RPMI7951 (cell line): ENCODE measurements at regions not wholly inside any gene's neighbourhood (a gene's known extent, or its start where the extent isn't known, plus 50 kb on each side); places are given as distances from the start of the nearest gene placed in this dataset.

Experiments
- DNase-seq: peaks from one replicate; pipeline ENCODE4 v3.0.0-alpha.2; 2012; ENCODE audit warnings: low read depth

GRCh38 chr4:167475951-167476350 lies 241.7 kb upstream of the SPOCK3 start:
- DNase-seq = no peak

- DNase-seq = no peak
These were observed 257.7 kb upstream of the SPOCK3 start for GRCh38 chr4:167492007-167492406.

GRCh38 chr4:167509551-167509950 lies 275.3 kb upstream of the SPOCK3 start:
- no peak for DNase-seq

GRCh38 chr4:167524091-167524490 lies 289.8 kb upstream of the SPOCK3 start:
- DNase-seq = no peak

GRCh38 chr4:167537761-167538160 lies 303.5 kb upstream of the SPOCK3 start:
- no peak for DNase-seq

- no peak for DNase-seq
These were observed 307.0 kb upstream of the SPOCK3 start for GRCh38 chr4:167541286-167541685.

- DNase-seq = no peak
These were observed 310.1 kb upstream of the SPOCK3 start for GRCh38 chr4:167544391-167544790.

- DNase-seq = no peak
These were observed 315.7 kb upstream of the SPOCK3 start for GRCh38 chr4:167550021-167550420.

DNA sequence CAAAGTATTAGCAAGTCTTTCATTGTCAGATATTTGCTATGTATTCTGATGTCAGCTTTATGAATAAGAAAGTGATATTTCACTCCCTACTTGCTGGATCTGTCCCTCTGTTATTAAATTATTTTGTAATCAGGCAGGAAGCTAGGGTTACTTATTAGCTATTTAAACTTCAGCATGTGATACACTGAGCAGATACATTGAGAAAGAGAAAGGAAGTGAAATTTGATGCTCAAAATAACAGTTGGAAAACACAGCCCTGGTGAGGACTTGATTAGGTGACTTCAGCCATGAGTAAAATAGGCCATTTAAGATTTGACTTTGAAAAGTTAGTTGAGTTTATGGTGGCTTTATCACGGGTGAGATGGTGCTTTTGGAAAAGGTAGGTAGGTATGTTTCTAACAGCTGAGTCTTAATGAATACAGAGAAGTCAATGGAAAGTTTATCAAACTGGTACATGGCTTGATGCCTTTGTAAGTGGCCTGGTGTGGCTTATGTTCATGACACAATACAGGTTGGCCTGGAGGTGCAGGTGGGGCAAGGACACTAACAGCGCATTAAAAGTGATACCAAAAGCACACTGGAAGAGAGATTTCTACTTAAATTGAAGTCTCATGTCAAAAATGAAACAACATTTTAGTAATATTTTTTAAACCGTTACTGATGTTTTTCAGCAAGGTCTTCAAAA lies 321.2 kb upstream of the SPOCK3 start:
- DNase-seq = no peak

DNA sequence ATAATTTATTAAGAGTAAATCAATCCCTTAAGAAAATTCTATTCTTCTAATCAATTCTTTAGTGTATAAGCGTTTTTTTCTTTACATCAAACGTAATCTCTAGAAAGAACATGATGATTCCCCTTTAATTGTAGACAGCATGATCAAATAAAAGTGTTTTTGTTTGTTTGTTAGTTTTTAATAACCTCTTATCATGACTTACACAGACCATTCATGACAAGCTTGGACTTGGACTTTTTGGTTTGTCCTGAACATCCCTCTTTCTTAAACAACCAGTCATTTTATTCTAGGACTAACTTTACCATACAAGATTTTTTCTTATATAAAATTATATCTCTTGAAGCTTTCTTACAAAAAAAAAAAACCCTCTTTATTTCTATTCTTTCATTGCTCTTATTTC lies 344.6 kb upstream of the SPOCK3 start:
- peak; percentile 1 for DNase-seq

- no peak for DNase-seq
These were observed 347.2 kb upstream of the SPOCK3 start for GRCh38 chr4:167581449-167581965.

- no peak for DNase-seq
These were observed 353.1 kb upstream of the SPOCK3 start for GRCh38 chr4:167587361-167587760.

GRCh38 chr4:167595898-167596297 lies 361.6 kb upstream of the SPOCK3 start:
- DNase-seq = no peak

DNA sequence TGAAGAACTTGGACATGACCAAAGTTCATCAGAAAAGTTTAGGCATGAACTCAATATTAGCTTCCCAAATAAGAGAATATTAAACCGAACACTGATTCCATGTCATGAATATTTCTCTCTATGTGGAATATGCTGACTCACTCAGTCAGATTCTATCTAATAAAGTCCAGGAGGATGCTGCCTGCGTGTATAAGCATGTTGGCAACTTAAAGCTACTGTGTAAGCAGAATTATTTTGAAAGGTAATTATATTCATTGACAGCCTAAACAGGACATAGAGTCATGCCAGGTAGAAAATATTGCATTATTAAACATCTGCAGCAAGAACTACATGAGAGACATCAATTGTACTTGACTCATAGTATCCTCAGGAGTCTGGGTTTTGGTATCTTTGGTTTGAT lies 367.9 kb upstream of the SPOCK3 start:
- DNase-seq = no peak

DNA sequence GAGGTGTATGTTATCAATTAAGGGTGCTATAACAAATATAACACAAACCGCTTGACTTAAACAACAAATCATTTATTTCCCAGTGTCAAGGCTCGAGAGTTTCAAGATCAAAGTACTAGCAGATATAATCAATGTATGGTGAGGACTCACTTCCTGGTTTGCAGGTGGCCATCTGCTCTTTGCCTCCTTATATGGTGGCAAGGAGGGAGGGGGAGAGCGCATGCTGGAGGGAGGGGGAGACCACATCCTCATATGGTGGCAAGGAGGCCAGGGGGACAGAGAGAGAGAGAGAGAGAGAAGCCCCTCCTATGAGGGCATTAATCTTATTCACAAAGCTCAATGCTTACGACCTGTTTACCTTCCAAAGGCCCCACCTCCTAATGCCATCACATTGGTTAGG lies 372.3 kb upstream of the SPOCK3 start:
- no peak for DNase-seq

DNA sequence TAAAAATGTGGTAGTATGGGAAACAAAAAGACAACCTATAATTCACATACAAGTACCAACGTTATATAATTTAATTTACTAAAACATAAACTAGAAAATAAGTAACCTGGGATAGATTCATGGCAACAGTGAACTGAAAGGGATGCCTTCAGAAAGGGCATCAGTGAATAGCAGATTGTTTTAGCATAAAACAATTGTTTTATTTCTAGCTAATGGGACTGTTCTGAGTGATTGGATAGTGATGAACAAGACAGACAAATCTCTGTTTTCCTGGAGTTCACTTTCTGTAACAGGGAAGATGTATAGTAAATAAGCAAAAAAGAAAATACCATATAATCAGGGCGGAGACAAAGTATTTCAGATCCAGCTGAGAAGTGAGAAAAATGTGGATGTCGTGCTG lies 379.1 kb upstream of the SPOCK3 start:
- DNase-seq = no peak

GRCh38 chr4:167614866-167615265 lies 380.6 kb upstream of the SPOCK3 start:
- DNase-seq = no peak

DNA sequence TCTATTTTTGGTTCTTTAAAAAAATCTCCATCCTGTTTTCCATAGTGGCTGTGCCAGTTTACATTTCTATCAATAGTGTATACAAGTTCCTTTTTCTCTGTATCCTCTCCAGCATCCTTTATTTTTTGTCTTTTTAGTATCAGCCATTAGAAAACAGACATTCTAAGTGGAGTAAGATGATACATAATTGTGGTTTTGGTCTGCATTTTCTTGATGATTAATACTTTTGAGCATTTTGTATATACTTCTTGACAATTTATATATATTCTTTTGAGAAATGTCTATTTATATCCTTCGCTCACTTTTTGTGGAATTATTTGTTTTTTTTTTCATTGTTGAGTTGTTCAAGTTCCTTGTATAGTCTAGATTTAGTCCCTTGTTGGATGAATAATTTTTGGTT lies 382.2 kb upstream of the SPOCK3 start:
- DNase-seq = no peak

DNA sequence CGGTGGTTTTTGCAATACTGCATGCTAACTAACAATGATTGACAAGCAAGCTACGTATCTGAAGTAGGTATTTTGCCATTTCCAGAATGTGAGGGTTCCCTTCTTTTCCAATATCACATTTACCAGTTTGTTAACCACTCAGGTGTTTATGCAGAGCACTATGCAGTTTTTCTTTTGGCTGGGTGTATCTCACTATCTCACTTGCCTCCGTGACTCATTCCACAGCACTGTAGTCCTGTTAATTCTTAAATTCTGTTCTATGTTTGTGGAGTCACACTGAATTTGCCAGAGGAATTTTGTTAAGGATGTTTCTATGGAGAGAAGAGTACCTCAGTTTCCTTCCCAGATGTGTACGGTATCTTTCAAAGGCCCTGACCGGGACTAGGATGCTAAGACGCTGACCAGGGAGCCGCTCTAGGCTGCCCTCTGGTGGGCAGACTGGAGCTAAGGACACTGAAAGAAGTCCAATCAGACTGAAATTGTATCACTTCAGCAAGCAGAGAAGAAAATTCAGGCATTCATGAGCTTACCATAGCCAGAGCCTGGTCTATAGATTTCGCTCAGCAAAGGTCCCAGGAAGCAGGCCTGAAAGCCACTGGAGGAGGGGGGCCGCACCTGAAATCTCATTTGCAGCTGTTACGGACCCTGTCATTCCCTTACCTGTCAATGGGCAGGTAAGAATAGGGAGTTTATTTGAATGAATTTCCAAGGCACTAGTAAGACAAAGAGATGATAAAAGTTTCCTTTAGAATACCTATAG lies 388.4 kb upstream of the SPOCK3 start:
- DNase-seq = peak; percentile 24

DNA sequence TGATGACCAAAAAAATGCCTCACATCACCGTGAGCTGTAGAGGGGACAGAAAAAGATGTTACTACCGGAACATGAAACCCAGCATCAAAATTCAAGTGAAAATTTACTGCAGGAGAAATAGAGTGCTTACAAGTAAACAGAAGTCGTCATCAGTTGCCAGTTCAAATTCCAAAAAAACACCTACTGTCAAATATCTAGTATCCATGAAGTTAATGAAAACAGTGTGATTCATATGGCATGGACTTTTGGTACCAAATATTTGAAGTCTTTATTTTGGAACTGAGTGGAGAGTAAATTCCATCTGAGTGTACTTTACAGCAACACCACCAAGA lies 388.9 kb upstream of the SPOCK3 start:
- DNase-seq = no peak

- no peak for DNase-seq
These were observed 395.0 kb upstream of the SPOCK3 start for GRCh38 chr4:167629272-167629671.

- DNase-seq = no peak
These were observed 408.0 kb upstream of the SPOCK3 start for GRCh38 chr4:167642250-167642649.

GRCh38 chr4:167645358-167645757 lies 411.1 kb upstream of the SPOCK3 start:
- no peak for DNase-seq

GRCh38 chr4:167652267-167652666 lies 418.0 kb upstream of the SPOCK3 start:
- DNase-seq = no peak
